ENCODE measurements at regions not wholly inside any gene's neighbourhood (a gene's known extent, or its start where the extent isn't known, plus 50 kb on each side); places are given as distances from the start of the nearest gene placed in this dataset.

DNA sequence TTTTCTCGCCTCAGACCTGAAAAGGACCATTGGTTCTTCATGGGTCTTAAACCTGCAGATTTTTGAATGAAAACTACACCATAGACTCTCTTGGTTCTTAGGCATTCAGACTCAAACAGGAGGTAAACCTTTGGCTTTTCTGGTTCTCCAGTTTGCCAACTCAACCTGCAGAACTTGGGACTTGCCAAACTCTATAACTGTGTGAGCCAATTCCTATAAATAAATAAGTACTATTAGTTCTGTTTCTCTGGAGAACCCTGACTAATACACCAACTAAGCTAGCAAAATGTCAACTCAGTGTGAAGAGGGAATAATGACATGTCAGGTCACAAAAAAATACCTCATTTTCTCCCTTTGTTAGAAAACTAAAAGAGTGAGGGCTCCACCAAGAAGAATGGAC, 374.6 kb downstream of the RAB28 start:
- Histone ChIP-seq H4K8ac (ENCODE audit: low read depth in 2 of 2, low read length in 2 of 2) (no peak overlapping the region), H2BK5ac (ENCODE audit: low read depth, low read length, poor library complexity, severe bottlenecking) (no peak overlapping the region), H3K9me3 (ENCODE audit: control insufficient read depth, insufficient read depth, low read length) (peaks cover 4% of the 10 kb centered on the region), H2BK120ac (ENCODE audit: low read depth, low read length) (no peak overlapping the region), H3K23ac (ENCODE audit: low read depth, low read length) (no peak overlapping the region), H3K27me3 (ENCODE audit: control insufficient read depth, insufficient read depth, low read length) (no peaks in the 10 kb centered on the region), H3K4ac (ENCODE audit: low read depth, low read length) (no peak overlapping the region), H3K36me3 (ENCODE audit: control insufficient read depth, insufficient read depth, low read length) (no peaks in the 10 kb centered on the region), H2AK9ac (replicated peaks; ENCODE audit: low read depth, low read length, poor library complexity) (no peak overlapping the region), H2BK20ac (ENCODE audit: low read depth, low read length) (no peak overlapping the region), H4K20me1 (ENCODE audit: insufficient read depth, low read length) (no peaks in the 10 kb centered on the region), H3K27ac (ENCODE audit: insufficient read depth, low read length) (no peak overlapping the region), H3K79me1 (ENCODE audit: low read depth in 1 of 2, low read length in 2 of 2) (no peaks in the 10 kb centered on the region), H3K9me1 (ENCODE audit: insufficient read depth, low read length) (no peaks in the 10 kb centered on the region), H2AFZ (replicated peaks; ENCODE audit: low read length, poor library complexity) (no peak overlapping the region), H3K56ac (ENCODE audit: extremely low read depth, insufficient read depth, low read length) (no peak overlapping the region), H3K14ac (replicated peaks; ENCODE audit: low read depth, low read length) (no peak overlapping the region), H3K18ac (ENCODE audit: low read depth, low read length) (no peak overlapping the region), H3K4me2 (ENCODE audit: low read depth, low read length) (no peak overlapping the region), H3K9ac (ENCODE audit: low read depth, low read length) (no peak overlapping the region), H3K4me3 (ENCODE audit: insufficient read depth, low read depth, low read length) (no peak overlapping the region), H2AK5ac (ENCODE audit: low read depth, low read length) (no peak overlapping the region), H3K4me1 (ENCODE audit: control insufficient read depth, insufficient read depth, low read length) (no peaks in the 10 kb centered on the region), H4K91ac (ENCODE audit: insufficient read depth, low read depth, low read length) (no peak overlapping the region), H4K5ac (ENCODE audit: low read depth, low read length) (no peak overlapping the region), H2BK15ac (ENCODE audit: low read depth, low read length) (no peak overlapping the region)
- ChIA-PET POLR2A (ENCODE audit: unreplicated experiment) (no interaction called here), CTCF (no interaction called here)
- WGBS, 2 experiments (ENCODE audit: extremely low coverage in 2 of 2, insufficient read length in 1 of 2), result 0% methylated on average over 1 of the region's 1 CpG; no CpG with 5 or more reads in 1 of the 2 experiments
- in situ Hi-C loops (cut with MboI; ENCODE audit: low sequenced_read_pairs) (no loop called here), dilution Hi-C loops (cut with HindIII; ENCODE audit: low sequenced_read_pairs, unreplicated experiment) (no loop called here), intact Hi-C loops (cut with micrococcal nuclease) (no loop called here)
- ATAC-seq (ENCODE audit: low read depth), result no peak
- TF ChIP-seq RCOR1 (IDR thresholded peaks at IDR 0.05; ENCODE audit: insufficient replicate concordance, low read length) (no peak), BHLHE40 (IDR thresholded peaks at IDR 0.05; ENCODE audit: low read depth, low read length) (no peak), MAFK (IDR thresholded peaks at IDR 0.05; ENCODE audit: low read depth, low read length) (no peak), MAZ (IDR thresholded peaks at IDR 0.05; ENCODE audit: borderline replicate concordance, low read depth, low read length) (no peak), SMC3 (IDR thresholded peaks at IDR 0.05; ENCODE audit: low read depth, low read length) (no peak), RFX5 (IDR thresholded peaks at IDR 0.05; ENCODE audit: low read depth, low read length) (no peak), MXI1 (IDR thresholded peaks at IDR 0.05; ENCODE audit: borderline replicate concordance, low read depth, low read length) (no peak), CHD1 (IDR thresholded peaks at IDR 0.05; ENCODE audit: low read depth, low read length) (no peak), RAD21 (IDR thresholded peaks at IDR 0.05; ENCODE audit: low read length) (no peak), FOS (IDR thresholded peaks at IDR 0.05; ENCODE audit: low read depth, low read length) (no peak), CTCF (conservative IDR thresholded peaks at IDR 0.05; ENCODE audit: low read depth, low read length) (no peak), NFE2L2 (IDR thresholded peaks at IDR 0.05; ENCODE audit: low read depth, low read length) (no peak), ELK1 (IDR thresholded peaks at IDR 0.05; ENCODE audit: borderline replicate concordance, low read depth, low read length) (no peak)
- TF ChIP-seq, protein P1, sequence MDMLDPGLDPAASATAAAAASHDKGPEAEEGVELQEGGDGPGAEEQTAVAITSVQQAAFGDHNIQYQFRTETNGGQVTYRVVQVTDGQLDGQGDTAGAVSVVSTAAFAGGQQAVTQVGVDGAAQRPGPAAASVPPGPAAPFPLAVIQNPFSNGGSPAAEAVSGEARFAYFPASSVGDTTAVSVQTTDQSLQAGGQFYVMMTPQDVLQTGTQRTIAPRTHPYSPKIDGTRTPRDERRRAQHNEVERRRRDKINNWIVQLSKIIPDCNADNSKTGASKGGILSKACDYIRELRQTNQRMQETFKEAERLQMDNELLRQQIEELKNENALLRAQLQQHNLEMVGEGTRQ (IDR thresholded peaks at IDR 0.05; ENCODE audit: low read depth, low read length), result no peak
- no peak for DNase-seq
- no TSS peak for BruUV-seq (replicated peaks)
